OCI-LY1 (cell line): ENCODE measurements at regions not wholly inside any gene's neighbourhood (a gene's known extent, or its start where the extent isn't known, plus 50 kb on each side); places are given as distances from the start of the nearest gene placed in this dataset.
"Not testable (repeated sequence)": the region's sequence is repeated elsewhere in the genome, so short reads cannot be mapped to it uniquely, and the experiment has no call there.

Experiments
- H2AFZ ChIP-seq: fragments of 200-600 bp; sonication (generic), shearing (Covaris generic); 2 replicates; pipeline ENCODE4 v1.6.0; 2014; ENCODE audit warnings: antibody characterized with exemption, mild to moderate bottlenecking, low read length
- H3F3A ChIP-seq: fragments of 200-600 bp; sonication (generic), shearing (Covaris generic); 2 replicates; pipeline ENCODE4 v1.6.0; 2014; ENCODE audit warnings: mild to moderate bottlenecking, antibody characterized with exemption, low read length, moderate library complexity; ENCODE audit not compliant: insufficient read depth
- H3K27ac ChIP-seq: fragments of 200-600 bp; sonication (generic); 2 replicates; pipeline ENCODE4 v1.5.1; 2014; ENCODE audit warnings: low read length, mixed run types, mild to moderate bottlenecking, low read depth; ENCODE audit not compliant: poor library complexity, severe bottlenecking
- H3K27me3 ChIP-seq: fragments of 200-600 bp; sonication (generic); 2 replicates; pipeline ENCODE4 v1.6.0; 2014; ENCODE audit warnings: antibody characterized with exemption, mild to moderate bottlenecking, low read length, moderate library complexity; ENCODE audit not compliant: insufficient read depth
- H3K36me3 ChIP-seq: fragments of 200-600 bp; sonication (generic); 2 replicates; pipeline ENCODE4 v1.6.1; 2014; ENCODE audit warnings: mild to moderate bottlenecking, antibody characterized with exemption, low read length, moderate library complexity, mixed read lengths; ENCODE audit not compliant: insufficient read depth
- H3K4me1 ChIP-seq: fragments of 200-600 bp; sonication (generic); 2 replicates; pipeline ENCODE4 v1.5.1; 2014; ENCODE audit warnings: mild to moderate bottlenecking, low read length, moderate library complexity; ENCODE audit not compliant: insufficient read depth, severe bottlenecking
- H3K4me2 ChIP-seq: fragments of 200-600 bp; sonication (generic), shearing (Covaris generic); 2 replicates; pipeline ENCODE4 v1.6.1; 2014; ENCODE audit warnings: low read length
- H3K4me3 ChIP-seq: fragments of 200-600 bp; sonication (generic); 2 replicates; pipeline ENCODE4 v1.5.1; 2014; ENCODE audit warnings: low read length, low read depth, mild to moderate bottlenecking, mixed read lengths; ENCODE audit not compliant: poor library complexity, severe bottlenecking
- H3K79me2 ChIP-seq: fragments of 200-600 bp; shearing (Covaris generic); 2 replicates; pipeline ENCODE4 v1.6.1; 2016; ENCODE audit warnings: mixed run types, low read length, mixed read lengths; ENCODE audit not compliant: insufficient read depth
- H3K9ac ChIP-seq: fragments of 200-600 bp; sonication (generic), shearing (Covaris generic); 2 replicates; pipeline ENCODE4 v1.6.1; 2014; ENCODE audit warnings: mild to moderate bottlenecking, low read length, mixed read lengths
- H3K9me2 ChIP-seq: fragments of 200-600 bp; sonication (generic), shearing (Covaris generic); 2 replicates; pipeline ENCODE4 v1.6.1; 2014; ENCODE audit warnings: low read depth, mild to moderate bottlenecking, low read length, mixed read lengths
- H3K9me3 ChIP-seq: fragments of 200-600 bp; shearing (Covaris generic); 2 replicates; pipeline ENCODE4 v1.6.1; 2014; ENCODE audit warnings: low read length, mixed read lengths
- H4K20me1 ChIP-seq: fragments of 200-600 bp; sonication (generic), shearing (Covaris generic); 2 replicates; pipeline ENCODE4 v1.6.0; 2016; ENCODE audit warnings: mild to moderate bottlenecking, low read length; ENCODE audit not compliant: insufficient read depth
- EZH2 ChIP-seq: fragments of 200-600 bp; sonication (generic), shearing (Covaris generic); IDR thresholded peaks from 2 replicates; pipeline ENCODE4 v1.8.0; 2017; ENCODE audit warnings: borderline replicate concordance, mixed run types, mild to moderate bottlenecking, antibody characterized with exemption, low read length, moderate library complexity, mixed read lengths
- TF ChIP-seq, protein P1 (sequence below): fragments of 200-600 bp; sonication (generic), shearing (Covaris generic); IDR thresholded peaks from 2 replicates; pipeline ENCODE4 v1.5.1; 2017; ENCODE audit warnings: mild to moderate bottlenecking, antibody characterized with exemption, low read length, moderate library complexity, mixed read lengths

DNA sequence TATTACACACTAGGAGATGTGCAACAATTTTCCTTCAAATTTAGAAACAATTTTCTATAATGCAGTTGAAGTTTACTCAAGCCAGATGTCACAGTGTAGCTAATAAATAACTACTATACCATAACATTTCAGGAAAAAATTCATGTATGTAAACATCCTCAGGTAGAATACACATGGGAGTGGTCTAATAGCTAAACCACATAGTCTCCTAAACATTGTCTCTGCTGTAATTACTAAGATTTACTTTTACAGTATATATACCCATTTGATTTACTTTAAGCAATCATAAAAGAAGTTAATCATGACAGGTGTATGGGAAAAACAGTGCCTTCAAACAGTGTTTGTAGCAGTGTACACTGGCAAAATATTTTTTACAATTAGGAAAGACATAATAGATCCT lies 110.1 kb upstream of the GRM7 start:
- no peaks in the 10 kb centered on the region for H3K79me2 ChIP-seq
- no peaks in the 10 kb centered on the region for H3K36me3 ChIP-seq
- H3K4me1 ChIP-seq: no peaks in the 10 kb centered on the region
- no peak overlapping the region for H2AFZ ChIP-seq
- no peak overlapping the region for H3K9ac ChIP-seq
- no peaks in the 10 kb centered on the region for H4K20me1 ChIP-seq
- H3K9me2 ChIP-seq: no peaks in the 10 kb centered on the region
- H3K27me3 ChIP-seq: no peaks in the 10 kb centered on the region
- H3F3A ChIP-seq: no peaks in the 10 kb centered on the region
- no peak overlapping the region for H3K4me2 ChIP-seq
- TF ChIP-seq EZH2: no peak
- TF ChIP-seq, protein P1, sequence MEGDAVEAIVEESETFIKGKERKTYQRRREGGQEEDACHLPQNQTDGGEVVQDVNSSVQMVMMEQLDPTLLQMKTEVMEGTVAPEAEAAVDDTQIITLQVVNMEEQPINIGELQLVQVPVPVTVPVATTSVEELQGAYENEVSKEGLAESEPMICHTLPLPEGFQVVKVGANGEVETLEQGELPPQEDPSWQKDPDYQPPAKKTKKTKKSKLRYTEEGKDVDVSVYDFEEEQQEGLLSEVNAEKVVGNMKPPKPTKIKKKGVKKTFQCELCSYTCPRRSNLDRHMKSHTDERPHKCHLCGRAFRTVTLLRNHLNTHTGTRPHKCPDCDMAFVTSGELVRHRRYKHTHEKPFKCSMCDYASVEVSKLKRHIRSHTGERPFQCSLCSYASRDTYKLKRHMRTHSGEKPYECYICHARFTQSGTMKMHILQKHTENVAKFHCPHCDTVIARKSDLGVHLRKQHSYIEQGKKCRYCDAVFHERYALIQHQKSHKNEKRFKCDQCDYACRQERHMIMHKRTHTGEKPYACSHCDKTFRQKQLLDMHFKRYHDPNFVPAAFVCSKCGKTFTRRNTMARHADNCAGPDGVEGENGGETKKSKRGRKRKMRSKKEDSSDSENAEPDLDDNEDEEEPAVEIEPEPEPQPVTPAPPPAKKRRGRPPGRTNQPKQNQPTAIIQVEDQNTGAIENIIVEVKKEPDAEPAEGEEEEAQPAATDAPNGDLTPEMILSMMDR: no peak
- no peaks in the 10 kb centered on the region for H3K9me3 ChIP-seq
- H3K27ac ChIP-seq: no peak overlapping the region
- H3K4me3 ChIP-seq: no peak overlapping the region

DNA sequence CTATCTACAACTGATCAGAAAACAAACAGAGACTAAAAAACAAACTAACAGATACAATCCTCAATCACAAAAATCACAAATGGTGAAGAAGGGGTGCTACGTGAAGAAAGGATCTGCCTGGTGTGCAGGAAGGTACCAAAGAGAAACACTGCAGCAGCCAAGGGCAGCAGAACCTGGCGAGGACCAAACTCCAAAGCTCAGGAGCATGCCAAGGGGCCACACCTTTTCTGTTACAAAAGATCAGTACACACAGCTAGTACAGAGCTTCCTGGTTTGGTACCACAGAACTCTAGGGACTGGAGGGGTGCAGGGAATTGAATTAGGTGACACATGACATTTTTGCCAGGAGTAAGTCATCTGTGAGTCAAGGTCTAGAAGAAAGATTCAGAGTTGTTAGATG lies 107.4 kb upstream of the GRM7 start:
- Histone ChIP-seq H3K79me2 (no peaks in the 10 kb centered on the region), H3F3A (no peaks in the 10 kb centered on the region), H3K4me1 (no peaks in the 10 kb centered on the region), H2AFZ (no peak overlapping the region), H3K4me2 (no peak overlapping the region), H3K9me3 (no peaks in the 10 kb centered on the region), H3K9me2 (no peaks in the 10 kb centered on the region), H3K36me3 (no peaks in the 10 kb centered on the region), H4K20me1 (no peaks in the 10 kb centered on the region), H3K27ac (no peak overlapping the region), H3K4me3 (no peak overlapping the region), H3K27me3 (no peaks in the 10 kb centered on the region), H3K9ac (no peak overlapping the region)
- TF ChIP-seq EZH2: no peak
- TF ChIP-seq, protein P1: no peak

DNA sequence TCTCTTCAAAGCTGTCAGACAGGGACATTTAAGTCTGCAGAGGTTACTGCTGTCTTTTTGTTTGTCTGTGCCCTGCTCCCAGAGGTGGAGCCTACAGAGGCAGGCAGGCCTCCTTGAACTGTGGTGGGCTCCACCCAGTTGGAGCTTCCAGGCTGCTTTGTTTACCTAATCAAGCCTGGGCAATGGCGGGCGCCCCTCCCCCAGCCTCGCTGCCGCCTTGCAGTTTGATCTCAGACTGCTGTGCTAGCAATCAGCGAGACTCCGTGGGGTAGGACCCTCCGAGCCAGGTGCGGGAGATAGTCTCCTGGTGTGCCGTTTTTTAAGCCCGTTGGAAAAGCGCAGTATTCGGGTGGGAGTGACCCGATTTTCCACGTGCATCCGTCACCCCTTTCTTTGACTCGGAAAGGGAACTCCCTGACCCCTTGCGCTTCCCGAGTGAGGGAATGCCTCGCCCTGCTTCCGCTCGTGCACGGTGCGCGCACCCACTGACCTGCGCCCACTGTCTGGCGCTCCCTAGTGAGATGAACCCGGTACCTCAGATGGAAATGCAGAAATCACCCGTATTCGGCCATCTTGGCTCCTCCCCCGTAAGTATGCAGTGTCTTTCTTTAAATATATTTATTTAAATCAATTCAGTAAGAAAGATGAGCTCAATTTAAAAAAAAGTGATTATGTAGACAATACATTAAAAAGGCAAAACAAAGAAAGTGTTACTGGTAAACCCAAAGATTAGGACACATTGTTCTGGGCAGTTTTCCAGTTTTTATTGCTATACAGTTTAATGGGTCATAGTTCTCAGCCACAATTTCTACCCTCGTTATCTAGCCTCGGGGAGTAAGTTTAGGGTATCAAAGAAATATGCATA lies 91.2 kb upstream of the GRM7 start:
- not testable (repeated sequence) for H3F3A ChIP-seq, H3K79me2 ChIP-seq, H3K9ac ChIP-seq, H3K36me3 ChIP-seq, H2AFZ ChIP-seq, H3K27ac ChIP-seq, H3K4me1 ChIP-seq, H3K4me3 ChIP-seq, H3K4me2 ChIP-seq, H4K20me1 ChIP-seq, H3K9me2 ChIP-seq, H3K27me3 ChIP-seq, H3K9me3 ChIP-seq

DNA sequence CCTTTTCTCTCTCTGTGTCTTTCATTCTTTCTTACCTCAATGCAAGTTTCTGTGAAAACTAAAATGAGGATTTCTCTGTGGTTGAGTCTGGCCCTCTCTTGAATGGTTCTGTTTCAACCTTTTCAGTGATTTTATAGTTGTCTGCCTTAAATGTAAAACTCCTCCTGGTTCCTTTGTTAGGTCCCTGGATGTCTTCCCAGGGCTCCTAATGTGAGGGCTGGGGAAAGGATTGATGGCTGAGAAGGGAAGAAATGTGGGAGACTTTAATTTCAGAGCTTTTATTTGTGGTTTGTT lies 90.6 kb upstream of the GRM7 start:
- Histone ChIP-seq H2AFZ (no peak overlapping the region), H3K4me2 (no peak overlapping the region), H3K9me2 (no peaks in the 10 kb centered on the region)

More for the DNA sequence above, 90.6 kb upstream of the GRM7 start:
- Histone ChIP-seq H3K9ac (no peak overlapping the region), H3F3A (no peaks in the 10 kb centered on the region), H3K9me3 (no peaks in the 10 kb centered on the region), H3K4me3 (no peak overlapping the region), H3K4me1 (no peaks in the 10 kb centered on the region), H4K20me1 (no peaks in the 10 kb centered on the region), H3K27ac (no peak overlapping the region), H3K27me3 (no peaks in the 10 kb centered on the region), H3K79me2 (no peaks in the 10 kb centered on the region), H3K36me3 (no peaks in the 10 kb centered on the region)
- TF ChIP-seq, protein P1: no peak
- no peak for TF ChIP-seq EZH2
